SU-DHL-6 (cell line): ENCODE measurements at regions not wholly inside any gene's neighbourhood (a gene's known extent, or its start where the extent isn't known, plus 50 kb on each side); places are given as distances from the start of the nearest gene placed in this dataset.

Experiments
- H2AFZ ChIP-seq: fragments of 200-600 bp; sonication (generic); 2 replicates; pipeline ENCODE4 v1.6.1; 2014; ENCODE audit warnings: low read depth, mild to moderate bottlenecking, moderate library complexity, mixed read lengths, antibody characterized with exemption, low read length; ENCODE audit not compliant: severe bottlenecking
- H3F3A ChIP-seq: fragments of 200-600 bp; shearing (Covaris generic); 2 replicates; pipeline ENCODE4 v1.6.0; 2016; ENCODE audit warnings: antibody characterized with exemption, mild to moderate bottlenecking; ENCODE audit not compliant: insufficient read depth
- H3K27ac ChIP-seq: fragments of 200-600 bp; sonication (generic); 2 replicates; pipeline ENCODE4 v1.5.1; 2016; ENCODE audit warnings: low read depth, mild to moderate bottlenecking, low read length, moderate library complexity, mixed read lengths
- H3K27me3 ChIP-seq: fragments of 200-600 bp; sonication (generic), shearing (Covaris generic); 2 replicates; pipeline ENCODE4 v1.6.0; 2014; ENCODE audit warnings: mild to moderate bottlenecking, low read length
- H3K36me3 ChIP-seq: fragments of 200-600 bp; sonication (generic); 2 replicates; pipeline ENCODE4 v1.6.1; 2014; ENCODE audit warnings: mild to moderate bottlenecking, low read length, mixed read lengths
- H3K4me2 ChIP-seq: fragments of 300-600, 200-600 bp; shearing (Covaris generic), sonication (generic); 2 replicates; pipeline ENCODE4 v1.6.0; 2014; ENCODE audit warnings: low read length, low read depth, mild to moderate bottlenecking; ENCODE audit not compliant: poor library complexity, severe bottlenecking
- H3K4me3 ChIP-seq: fragments of 200-600 bp; sonication (generic); 2 replicates; pipeline ENCODE4 v1.5.1; 2014; ENCODE audit warnings: antibody characterized with exemption, low read length, mild to moderate bottlenecking, mixed read lengths; ENCODE audit not compliant: insufficient read depth, poor library complexity, severe bottlenecking
- H3K79me2 ChIP-seq: fragments of 200-600 bp; sonication (generic); 2 replicates; pipeline ENCODE4 v1.6.1; 2014; ENCODE audit warnings: mild to moderate bottlenecking, low read length, moderate library complexity; ENCODE audit not compliant: insufficient read depth
- H3K9ac ChIP-seq: fragments of 200-600 bp; sonication (generic); 2 replicates; pipeline ENCODE4 v1.7.0; 2014; ENCODE audit warnings: mild to moderate bottlenecking, low read length
- H3K9me2 ChIP-seq: fragments of 200-600 bp; sonication (generic); replicated peaks from 2 replicates; pipeline ENCODE4 v1.6.1; 2014; ENCODE audit warnings: low read length; ENCODE audit not compliant: insufficient read depth
- H3K9me3 ChIP-seq: fragments of 200-600 bp; sonication (generic); 2 replicates; pipeline ENCODE4 v1.6.1; 2014; ENCODE audit warnings: low read length, mixed read lengths; ENCODE audit not compliant: insufficient read depth
- H4K20me1 ChIP-seq: fragments of 200-600 bp; sonication (generic); 2 replicates; pipeline ENCODE4 v1.6.1; 2014; ENCODE audit warnings: low read depth, mild to moderate bottlenecking, antibody characterized with exemption, low read length, moderate library complexity, mixed read lengths
- EZH2phosphoT487 ChIP-seq: fragments of 200-600 bp; sonication (generic), shearing (Covaris generic); conservative IDR thresholded peaks from 2 replicates; pipeline ENCODE4 v1.6.1; 2018; ENCODE audit warnings: mild to moderate bottlenecking, antibody characterized with exemption, low read length, moderate library complexity, mixed read lengths
- TF ChIP-seq, protein P1 (sequence below): fragments of 200-600 bp; sonication (generic); IDR thresholded peaks from one replicate; pipeline ENCODE4 v1.5.1; 2017; ENCODE audit warnings: antibody characterized with exemption, mild to moderate bottlenecking, low read length, moderate library complexity; ENCODE audit not compliant: insufficient read depth, poor library complexity, severe bottlenecking

GRCh38 chr22:25508161-25508560, 56.3 kb upstream of the GRK3 start:
- Histone ChIP-seq H3K27me3 (no peaks in the 10 kb centered on the region), H3K9me2 (no peaks in the 10 kb centered on the region), H2AFZ (no peak overlapping the region), H3K79me2 (no peaks in the 10 kb centered on the region), H4K20me1 (no peaks in the 10 kb centered on the region), H3F3A (no peaks in the 10 kb centered on the region), H3K9me3 (no peaks in the 10 kb centered on the region), H3K4me2 (no peak overlapping the region), H3K27ac (no peak overlapping the region), H3K9ac (no peak overlapping the region), H3K4me3 (no peak overlapping the region), H3K36me3 (no peaks in the 10 kb centered on the region)
- TF ChIP-seq, protein P1, sequence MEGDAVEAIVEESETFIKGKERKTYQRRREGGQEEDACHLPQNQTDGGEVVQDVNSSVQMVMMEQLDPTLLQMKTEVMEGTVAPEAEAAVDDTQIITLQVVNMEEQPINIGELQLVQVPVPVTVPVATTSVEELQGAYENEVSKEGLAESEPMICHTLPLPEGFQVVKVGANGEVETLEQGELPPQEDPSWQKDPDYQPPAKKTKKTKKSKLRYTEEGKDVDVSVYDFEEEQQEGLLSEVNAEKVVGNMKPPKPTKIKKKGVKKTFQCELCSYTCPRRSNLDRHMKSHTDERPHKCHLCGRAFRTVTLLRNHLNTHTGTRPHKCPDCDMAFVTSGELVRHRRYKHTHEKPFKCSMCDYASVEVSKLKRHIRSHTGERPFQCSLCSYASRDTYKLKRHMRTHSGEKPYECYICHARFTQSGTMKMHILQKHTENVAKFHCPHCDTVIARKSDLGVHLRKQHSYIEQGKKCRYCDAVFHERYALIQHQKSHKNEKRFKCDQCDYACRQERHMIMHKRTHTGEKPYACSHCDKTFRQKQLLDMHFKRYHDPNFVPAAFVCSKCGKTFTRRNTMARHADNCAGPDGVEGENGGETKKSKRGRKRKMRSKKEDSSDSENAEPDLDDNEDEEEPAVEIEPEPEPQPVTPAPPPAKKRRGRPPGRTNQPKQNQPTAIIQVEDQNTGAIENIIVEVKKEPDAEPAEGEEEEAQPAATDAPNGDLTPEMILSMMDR: no peak
- TF ChIP-seq EZH2phosphoT487: no peak

GRCh38 chr22:25508761-25509321, 55.6 kb upstream of the GRK3 start:
- Histone ChIP-seq H3F3A (no peaks in the 10 kb centered on the region), H3K27ac (no peak overlapping the region), H3K9ac (no peak overlapping the region), H3K27me3 (no peaks in the 10 kb centered on the region), H3K9me3 (no peaks in the 10 kb centered on the region), H3K4me2 (no peak overlapping the region), H3K36me3 (no peaks in the 10 kb centered on the region), H4K20me1 (no peaks in the 10 kb centered on the region), H3K4me3 (no peak overlapping the region), H3K79me2 (no peaks in the 10 kb centered on the region), H2AFZ (no peak overlapping the region), H3K9me2 (no peaks in the 10 kb centered on the region)
- no peak for TF ChIP-seq EZH2phosphoT487
- TF ChIP-seq, protein P1: no peak

DNA sequence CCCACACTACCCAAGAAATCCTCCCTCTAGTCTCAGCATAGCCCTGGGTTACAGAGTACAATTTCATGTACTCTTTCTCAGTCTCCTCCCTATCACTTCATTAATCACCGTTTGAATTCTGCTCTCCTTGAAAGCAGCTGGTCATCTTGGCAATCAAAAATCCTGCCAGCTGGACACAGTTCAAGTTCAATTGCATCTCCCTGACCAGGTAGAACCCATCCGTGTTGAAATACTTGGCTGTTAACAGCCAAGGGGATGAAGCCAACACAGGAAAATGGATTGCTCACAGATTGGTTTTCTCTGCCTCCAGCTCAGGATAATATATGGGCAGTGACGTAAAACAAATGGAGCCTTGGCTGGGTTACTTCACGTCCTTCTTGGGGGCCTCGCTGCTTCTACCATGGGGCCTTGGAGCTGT, 55.1 kb upstream of the GRK3 start:
- H2AFZ ChIP-seq: no peak overlapping the region
- H3K9me2 ChIP-seq: no peaks in the 10 kb centered on the region
- H4K20me1 ChIP-seq: no peaks in the 10 kb centered on the region
- no peaks in the 10 kb centered on the region for H3K79me2 ChIP-seq
- H3K27me3 ChIP-seq: no peaks in the 10 kb centered on the region
- H3F3A ChIP-seq: no peaks in the 10 kb centered on the region
- TF ChIP-seq, protein P1: no peak
- no peak for TF ChIP-seq EZH2phosphoT487
- no peak overlapping the region for H3K4me2 ChIP-seq
- no peaks in the 10 kb centered on the region for H3K36me3 ChIP-seq
- H3K4me3 ChIP-seq: no peak overlapping the region
- H3K9me3 ChIP-seq: no peaks in the 10 kb centered on the region
- no peak overlapping the region for H3K9ac ChIP-seq
- H3K27ac ChIP-seq: no peak overlapping the region
